IMR-90 (cell line): ENCODE measurements at regions not wholly inside any gene's neighbourhood (a gene's known extent, or its start where the extent isn't known, plus 50 kb on each side); places are given as distances from the start of the nearest gene placed in this dataset.

ENCODE experiments used
- ATAC-seq: fragments of 200-7000 bp; cut with Tn5 transposase; 2 replicates; pipeline ENCODE4 v1.9.1; 2020; ENCODE audit warnings: low read depth, mild to moderate bottlenecking, moderate library complexity
- BruUV-seq: library from RNA; stranded (reverse); fragments of 400-500 nt; replicated peaks from 2 replicates; lab custom pipeline; 2021; lab: Mats Ljungman, UMichigan
- CTCF ChIA-PET: fragments of 300-600 bp; formaldehyde crosslinking; extraction: SDS; loops from one replicate; lab custom pipeline; 2021; ENCODE audit warnings: antibody characterized with exemption; lab: Yijun Ruan, JAX
- POLR2A ChIA-PET: fragments of 300-600 bp; sonication (Branson Sonifier 250); formaldehyde crosslinking; loops from one replicate; lab custom pipeline; 2022; ENCODE audit warnings: antibody characterized with exemption; ENCODE audit not compliant: unreplicated experiment; lab: Charles Lee
- DNase-seq: peaks from one replicate; pipeline ENCODE4 v3.0.0; 2013
- H2AFZ ChIP-seq: replicated peaks from 2 replicates; pipeline ENCODE3; 2013; ENCODE audit warnings: low read length, mild to moderate bottlenecking; ENCODE audit not compliant: poor library complexity
- H2AK5ac ChIP-seq: 2 replicates; pipeline ENCODE4 v1.6.1; 2013; ENCODE audit warnings: low read depth, low read length, inconsistent platforms
- H2AK9ac ChIP-seq: replicated peaks from 2 replicates; pipeline ENCODE3; 2013; ENCODE audit warnings: mild to moderate bottlenecking, low read depth, low read length, moderate library complexity; ENCODE audit not compliant: poor library complexity
- H2BK120ac ChIP-seq: 2 replicates; pipeline ENCODE4 v1.6.1; 2013; ENCODE audit warnings: low read depth, low read length, inconsistent platforms
- H2BK15ac ChIP-seq: 3 replicates; pipeline ENCODE4 v1.6.1; 2013; ENCODE audit warnings: low read depth, low read length, inconsistent platforms
- H2BK20ac ChIP-seq: 2 replicates; pipeline ENCODE4 v1.6.1; 2013; ENCODE audit warnings: low read depth, mild to moderate bottlenecking, inconsistent platforms, low read length, moderate library complexity
- H2BK5ac ChIP-seq: 2 replicates; pipeline ENCODE4 v1.6.1; 2013; ENCODE audit warnings: mild to moderate bottlenecking, low read depth, low read length, inconsistent platforms; ENCODE audit not compliant: poor library complexity, severe bottlenecking
- H3K14ac ChIP-seq: replicated peaks from 2 replicates; pipeline ENCODE4 v1.6.1; 2013; ENCODE audit warnings: low read depth, low read length, inconsistent platforms
- H3K18ac ChIP-seq: 2 replicates; pipeline ENCODE4 v1.6.1; 2013; ENCODE audit warnings: low read depth, low read length, control low read depth
- H3K23ac ChIP-seq: 2 replicates; pipeline ENCODE4 v1.6.1; 2013; ENCODE audit warnings: low read depth, low read length, inconsistent platforms
- H3K27ac ChIP-seq: 2 replicates; pipeline ENCODE4 v1.5.1; 2013; ENCODE audit warnings: mild to moderate bottlenecking, control low read depth, low read length; ENCODE audit not compliant: insufficient read depth
- H3K27me3 ChIP-seq: 2 replicates; pipeline ENCODE4 v1.6.1; 2013; ENCODE audit warnings: low read length; ENCODE audit not compliant: control insufficient read depth, insufficient read depth
- H3K36me3 ChIP-seq: 2 replicates; pipeline ENCODE4 v1.6.1; 2013; ENCODE audit warnings: low read length, mixed read lengths; ENCODE audit not compliant: control insufficient read depth, insufficient read depth
- H3K4ac ChIP-seq: 2 replicates; pipeline ENCODE4 v1.6.1; 2013; ENCODE audit warnings: low read depth, low read length, inconsistent platforms
- H3K4me1 ChIP-seq: 2 replicates; pipeline ENCODE4 v1.6.1; 2013; ENCODE audit warnings: low read length, mixed read lengths; ENCODE audit not compliant: control insufficient read depth, insufficient read depth
- H3K4me2 ChIP-seq: 2 replicates; pipeline ENCODE4 v1.6.1; 2013; ENCODE audit warnings: low read depth, mild to moderate bottlenecking, control low read depth, low read length, moderate library complexity
- H3K4me3 ChIP-seq: 2 replicates; pipeline ENCODE4 v1.5.1; 2013; ENCODE audit warnings: low read depth, mild to moderate bottlenecking, control low read depth, low read length, moderate library complexity; ENCODE audit not compliant: insufficient read depth
- H3K56ac ChIP-seq: 2 replicates; pipeline ENCODE4 v1.6.1; 2013; ENCODE audit warnings: low read length, inconsistent platforms; ENCODE audit not compliant: insufficient read depth; ENCODE audit errors: extremely low read depth
- H3K79me1 ChIP-seq, 2 experiments: 2 replicates each; pipeline ENCODE4 v1.6.1; 2013; ENCODE audit warnings: low read length in 2 of 2, inconsistent platforms in 1 of 2, low read depth in 1 of 2
- H3K9ac ChIP-seq: 2 replicates; pipeline ENCODE4 v1.6.1; 2013; ENCODE audit warnings: low read depth, low read length, control low read depth
- H3K9me1 ChIP-seq: 2 replicates; pipeline ENCODE4 v1.6.1; 2013; ENCODE audit warnings: low read length, inconsistent platforms; ENCODE audit not compliant: insufficient read depth
- H3K9me3 ChIP-seq: 2 replicates; pipeline ENCODE4 v1.6.1; 2013; ENCODE audit warnings: low read length; ENCODE audit not compliant: control insufficient read depth, insufficient read depth
- H4K20me1 ChIP-seq: 2 replicates; pipeline ENCODE4 v1.6.1; 2013; ENCODE audit warnings: low read length, inconsistent platforms; ENCODE audit not compliant: insufficient read depth
- H4K5ac ChIP-seq: 2 replicates; pipeline ENCODE4 v1.6.1; 2013; ENCODE audit warnings: mild to moderate bottlenecking, low read depth, low read length, control low read depth
- H4K8ac ChIP-seq, 2 experiments: 2 replicates each; pipeline ENCODE4 v1.6.1; 2013; ENCODE audit warnings: low read depth in 2 of 2, low read length in 2 of 2, control low read depth in 1 of 2, inconsistent platforms in 1 of 2
- H4K91ac ChIP-seq: 2 replicates; pipeline ENCODE4 v1.6.1; 2013; ENCODE audit warnings: low read depth, low read length, inconsistent platforms; ENCODE audit not compliant: insufficient read depth
- RAD21 ChIP-seq: IDR thresholded peaks from 2 replicates; pipeline ENCODE4 v1.6.1; 2012; ENCODE audit warnings: low read length, improper control_type of control experiment
- SMC3 ChIP-seq: fragments of 150-350 bp; IDR thresholded peaks from 2 replicates; pipeline ENCODE4 v1.6.1; 2016; ENCODE audit warnings: low read depth, mild to moderate bottlenecking, antibody characterized with exemption, low read length, moderate library complexity
- WGBS, 2 experiments: methylation state at CpG; one replicate each; pipeline versions ENCODE4 v1.1.5 to v1.1.7; 2013; ENCODE audit warnings: missing lambda C conversion rate in 2 of 2; ENCODE audit not compliant: insufficient read length in 1 of 2; ENCODE audit errors: extremely low coverage in 2 of 2; 5-methylcytosine and 5-hydroxymethylcytosine counted together
- dilution Hi-C: fragments of 300-500 bp; cut with HindIII; formaldehyde crosslinking; loops from one replicate; pipeline ENCODE4 v1.14.3; 2018; ENCODE audit warnings: low sequenced_read_pairs; ENCODE audit not compliant: unreplicated experiment
- in situ Hi-C: fragments of 300-500 bp; cut with MboI; formaldehyde crosslinking; loops from 3 replicates; pipeline ENCODE4 v1.14.3; 2019; ENCODE audit warnings: low sequenced_read_pairs, inconsistent platforms, mixed read lengths
- intact Hi-C: fragments of 100-400 bp; cut with micrococcal nuclease; formaldehyde crosslinking; loops from 2 replicates; pipeline ENCODE4 v1.10.0; 2022

DNA sequence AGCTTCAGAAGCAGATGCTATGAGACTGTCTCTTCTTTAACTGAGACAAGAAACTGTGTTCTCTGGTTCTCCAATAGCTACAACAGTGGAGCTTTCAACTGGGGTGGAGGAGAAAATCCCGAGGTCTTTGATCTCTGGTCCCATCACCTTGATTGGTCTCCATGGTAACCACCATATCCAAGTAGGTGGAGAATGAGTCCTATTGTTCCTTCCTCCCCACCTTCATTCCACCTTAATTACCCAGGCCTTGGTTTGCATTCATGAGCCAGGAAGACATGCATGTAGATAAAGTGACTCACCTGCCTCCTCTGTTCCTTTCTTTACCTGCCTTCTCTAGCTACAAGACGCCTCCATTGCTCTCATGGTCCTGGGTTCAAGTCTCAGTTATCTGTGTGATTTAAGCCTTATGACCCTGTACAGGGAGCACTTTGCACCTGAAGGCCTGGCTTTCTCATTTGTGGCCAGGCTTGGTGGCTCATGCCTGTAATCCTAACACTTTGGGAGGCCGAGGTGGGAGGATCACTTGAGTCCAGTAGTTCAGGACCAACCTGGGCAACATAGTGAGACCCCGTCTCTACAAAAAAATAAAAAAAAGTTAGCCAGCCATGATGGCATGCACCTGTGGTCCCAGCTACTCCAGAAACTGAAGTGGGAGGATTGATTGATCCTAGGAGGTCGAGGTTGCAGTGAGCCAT is 157.7 kb upstream of the TBX3 start:
- 92% methylated on average over 2 of the region's 5 CpGs; no CpG with 5 or more reads in 1 of the 2 experiments for WGBS, 2 experiments
- ChIA-PET CTCF (interaction anchor here (1.1 kb wide), 1 partner anchor 17 kb away, joined by 3 read pairs; no protein-coding TSS in a partner anchor), POLR2A (no interaction called here)
- no peak for ATAC-seq
- Histone ChIP-seq H2AFZ (no peak overlapping the region), H4K20me1 (no peaks in the 10 kb centered on the region), H3K9ac (no peak overlapping the region), H4K5ac (no peak overlapping the region), H3K14ac (no peak overlapping the region), H2BK15ac (no peak overlapping the region), H3K4ac (no peak overlapping the region), H3K56ac (no peak overlapping the region), H4K8ac (no peak overlapping the region), H3K4me3 (no peak overlapping the region), H3K27me3 (no peaks in the 10 kb centered on the region), H3K79me1 (no peaks in the 10 kb centered on the region), H4K91ac (no peak overlapping the region), H3K9me1 (peaks cover 4% of the 10 kb centered on the region; the same call in 1 of the 2 replicates), H3K23ac (no peak overlapping the region), H3K9me3 (peaks cover 2% of the 10 kb centered on the region; the same call in 1 of the 2 replicates), H3K4me2 (no peak overlapping the region), H3K36me3 (no peaks in the 10 kb centered on the region), H2BK120ac (no peak overlapping the region), H2AK9ac (no peak overlapping the region), H3K4me1 (no peaks in the 10 kb centered on the region), H2BK20ac (no peak overlapping the region), H3K27ac (no peak overlapping the region), H2BK5ac (no peak overlapping the region), H2AK5ac (no peak overlapping the region), H3K18ac (no peak overlapping the region)
- DNase-seq: no peak
- dilution Hi-C loops: no loop called here
- BruUV-seq: no TSS peak
- intact Hi-C loops: no loop called here
- TF ChIP-seq SMC3 (no peak), RAD21 (no peak)
- in situ Hi-C loops: no loop called here
